Transverse colon (tissue), 4 donors: ENCODE measurements at regions not wholly inside any gene's neighbourhood (a gene's known extent, or its start where the extent isn't known, plus 50 kb on each side); places are given as distances from the start of the nearest gene placed in this dataset.

ENCODE experiments used
- DNase-seq: peaks from one replicate; pipeline ENCODE4 v3.0.0-alpha.2; 2019
- H3K27ac ChIP-seq, 4 donors: fragments of 200-600 bp; sonication (generic); 2 replicates each; pipeline ENCODE4 v1.5.1; 2016 to 2018; ENCODE audit warnings: inconsistent platforms in 4 of 4
- H3K27me3 ChIP-seq: fragments of 200-600 bp; sonication (generic); 2 replicates; pipeline ENCODE4 v1.5.1; 2017; ENCODE audit warnings: inconsistent platforms
- H3K36me3 ChIP-seq, 4 donors: fragments of 200-600 bp; sonication (generic); 2 replicates each; pipeline ENCODE4 v1.5.1; 2017 to 2019; ENCODE audit warnings: inconsistent platforms in 4 of 4
- H3K4me1 ChIP-seq, 4 donors: fragments of 200-600 bp; sonication (generic); 2 replicates each; pipeline ENCODE4 v1.5.1; 2017 to 2020; ENCODE audit warnings: inconsistent platforms in 4 of 4
- H3K4me3 ChIP-seq, 4 donors: fragments of 200-600 bp; sonication (generic); 1 replicate in 1 of 4; 2 replicates in 3 of 4; pipeline versions ENCODE4 v1.5.1 to v1.6.1; 2017 to 2019; ENCODE audit warnings: inconsistent platforms in 4 of 4
- H3K9me3 ChIP-seq, 2 donors: fragments of 200-600 bp; sonication (generic); 2 replicates each; pipeline ENCODE4 v1.5.1; 2017 to 2019; ENCODE audit warnings: inconsistent platforms in 2 of 2
- CTCF ChIP-seq, 5 experiments: fragments of 200-600 bp in 3 of 5; fragments of 450-650 bp in 2 of 5; sonication (generic) in 3 of 5; IDR thresholded peaks; 1 replicate in 2 of 5; 2 replicates in 3 of 5; pipeline ENCODE4 v1.5.1; 2016 to 2017; ENCODE audit warnings: antibody characterized with exemption in 5 of 5, inconsistent platforms in 3 of 5, mild to moderate bottlenecking in 2 of 5, moderate library complexity in 1 of 5
- EP300 ChIP-seq: sonication (generic); formaldehyde crosslinking; IDR thresholded peaks from one replicate; pipeline ENCODE4 v1.6.1; 2017; ENCODE audit warnings: antibody characterized with exemption, low read depth
- POLR2A ChIP-seq: fragments of 450-650 bp; IDR thresholded peaks from one replicate; pipeline ENCODE4 v1.6.1; 2016; ENCODE audit warnings: antibody characterized with exemption, mild to moderate bottlenecking, moderate library complexity
- POLR2AphosphoS5 ChIP-seq, 3 donors: sonication (generic); formaldehyde crosslinking; IDR thresholded peaks; one replicate each; pipeline ENCODE4 v1.6.1; 2016; ENCODE audit warnings: antibody characterized with exemption in 3 of 3
- whole genome bisulfite sequencing, 2 donors: methylation state at CpG; one replicate each; pipeline ENCODE4 v1.1.5; 2018; ENCODE audit warnings: low coverage in 1 of 2; 5-methylcytosine and 5-hydroxymethylcytosine counted together
- in situ Hi-C, 4 donors: fragments of 200-750 bp; cut with MboI; loops; one replicate each; pipeline versions ENCODE4 v1.15.0 to v1.15.1; 2017; ENCODE audit warnings: low sequenced_read_pairs in 3 of 4, low pct_ligation_motif_present in 1 of 4, low pct_unique_long_range_greater_than_20kb in 1 of 4
- intact Hi-C: fragments of 100-400 bp; cut with DNase I; formaldehyde crosslinking; loops from one replicate; pipeline ENCODE4 v1.15.1; 2023; ENCODE audit warnings: low total_unique reads

- Histone ChIP-seq H3K36me3 (no peaks in the 10 kb centered on the region), H3K27ac (no peak overlapping the region), H3K4me3 (no peak overlapping the region), H3K27me3 (no peaks in the 10 kb centered on the region), H3K9me3 (no peaks in the 10 kb centered on the region), H3K4me1 (no peaks in the 10 kb centered on the region)
- no peak for DNase-seq
- no peak for TF ChIP-seq CTCF (IDR thresholded peaks at IDR 0.05)
- no peak for TF ChIP-seq EP300
- no peak for TF ChIP-seq POLR2A
- TF ChIP-seq POLR2AphosphoS5 (IDR thresholded peaks at IDR 0.05) = no peak
- 64 to 94% methylated on average over 2 of the region's 2 CpGs for WGBS, 2 donors
- in situ Hi-C loops (no loop called here), intact Hi-C loops (no loop called here)
These were observed 317.8 kb downstream of the MBD2 start for GRCh38 chr18:53906681-53907080.

GRCh38 chr18:53894675-53895442 lies 329.6 kb downstream of the MBD2 start:
- 61 to 68% methylated on average over 5 of the region's 5 CpGs for WGBS, 2 donors
- no peaks in the 10 kb centered on the region for H3K4me1 ChIP-seq
- no peak overlapping the region for H3K4me3 ChIP-seq
- in situ Hi-C loops (no loop called here), intact Hi-C loops (no loop called here)
- no peaks in the 10 kb centered on the region for H3K27me3 ChIP-seq
- no peaks in the 10 kb centered on the region for H3K9me3 ChIP-seq
- H3K27ac ChIP-seq = no peak overlapping the region
- no peak for TF ChIP-seq POLR2AphosphoS5 (IDR thresholded peaks at IDR 0.05)
- TF ChIP-seq EP300 = no peak
- TF ChIP-seq CTCF (IDR thresholded peaks at IDR 0.05) = no peak
- TF ChIP-seq POLR2A = no peak
- DNase-seq = no peak
- no peaks in the 10 kb centered on the region for H3K36me3 ChIP-seq

GRCh38 chr18:53887447-53887846 lies 337.0 kb downstream of the MBD2 start:
- 92 to 93% methylated on average over 3 of the region's 3 CpGs for WGBS, 2 donors
- intact Hi-C loops (no loop called here), in situ Hi-C loops (no loop called here)
- Histone ChIP-seq H3K9me3 (no peaks in the 10 kb centered on the region), H3K4me3 (no peak overlapping the region), H3K27ac (no peak overlapping the region), H3K27me3 (no peaks in the 10 kb centered on the region), H3K4me1 (no peaks in the 10 kb centered on the region), H3K36me3 (no peaks in the 10 kb centered on the region)
- TF ChIP-seq CTCF (IDR thresholded peaks at IDR 0.05) = no peak
- no peak for TF ChIP-seq POLR2AphosphoS5 (IDR thresholded peaks at IDR 0.05)
- TF ChIP-seq POLR2A = no peak
- TF ChIP-seq EP300 = no peak
- no peak for DNase-seq

GRCh38 chr18:53886058-53886457 lies 338.4 kb downstream of the MBD2 start:
- TF ChIP-seq EP300 (no peak), CTCF (IDR thresholded peaks at IDR 0.05) (no peak), POLR2A (no peak), POLR2AphosphoS5 (IDR thresholded peaks at IDR 0.05) (no peak)

More at GRCh38 chr18:53886058-53886457, 338.4 kb downstream of the MBD2 start:
- no peaks in the 10 kb centered on the region for H3K36me3 ChIP-seq
- H3K27me3 ChIP-seq = no peaks in the 10 kb centered on the region
- no peaks in the 10 kb centered on the region for H3K4me1 ChIP-seq
- in situ Hi-C loops = no loop called here
- no peak overlapping the region for H3K27ac ChIP-seq
- DNase-seq = no peak
- no peaks in the 10 kb centered on the region for H3K9me3 ChIP-seq
- 30 to 54% methylated on average over 1 of the region's 1 CpG for WGBS, 2 donors
- no peak overlapping the region for H3K4me3 ChIP-seq
- intact Hi-C loops = no loop called here
